HEK293 (cell line): ENCODE measurements at regions not wholly inside any gene's neighbourhood (a gene's known extent, or its start where the extent isn't known, plus 50 kb on each side); places are given as distances from the start of the nearest gene placed in this dataset.

ENCODE experiments used
- PRDM2 ChIP-seq: fragments of 450-650 bp; formaldehyde crosslinking; IDR thresholded peaks from 2 replicates; pipeline ENCODE4 v1.5.1; 2016; ENCODE audit warnings: missing biosample characterization, missing genetic modification characterization, borderline replicate concordance
- SETDB1 ChIP-seq: IDR thresholded peaks from one replicate; pipeline ENCODE4 v1.6.1; 2017; ENCODE audit warnings: mild to moderate bottlenecking, low read length, moderate library complexity, mixed read lengths; ENCODE audit not compliant: insufficient read length
- ZFP41 ChIP-seq: fragments of 450-650 bp; formaldehyde crosslinking; IDR thresholded peaks from 2 replicates; pipeline ENCODE4 v1.5.1; 2016; ENCODE audit warnings: missing biosample characterization, missing genetic modification characterization, borderline replicate concordance
- ZNF138 ChIP-seq: fragments of 450-650 bp; formaldehyde crosslinking; IDR thresholded peaks from 2 replicates; pipeline ENCODE4 v1.5.1; 2016; ENCODE audit warnings: missing biosample characterization, missing genetic modification characterization, borderline replicate concordance
- ZNF629 ChIP-seq: fragments of 450-650 bp; formaldehyde crosslinking; IDR thresholded peaks from 2 replicates; pipeline ENCODE4 v1.5.1; 2017; ENCODE audit warnings: missing biosample characterization, missing genetic modification characterization
- ZNF639 ChIP-seq: fragments of 450-650 bp; formaldehyde crosslinking; IDR thresholded peaks from 2 replicates; pipeline ENCODE4 v1.5.1; 2016; ENCODE audit warnings: missing biosample characterization, missing genetic modification characterization
- TF ChIP-seq, protein P1 (sequence below): fragments of 450-650 bp; formaldehyde crosslinking; IDR thresholded peaks from 2 replicates; pipeline ENCODE4 v1.5.1; 2016; ENCODE audit warnings: missing biosample characterization, missing genetic modification characterization
- TF ChIP-seq, protein P2 (sequence below): fragments of 450-650 bp; formaldehyde crosslinking; IDR thresholded peaks from 2 replicates; pipeline ENCODE4 v1.5.1; 2016; ENCODE audit warnings: missing biosample characterization, missing genetic modification characterization
- TF ChIP-seq, protein P3 (sequence below): fragments of 450-650 bp; formaldehyde crosslinking; IDR thresholded peaks from 2 replicates; pipeline ENCODE4 v1.5.1; 2016; ENCODE audit warnings: missing biosample characterization, missing genetic modification characterization

- TF ChIP-seq ZNF639 (tag by site-specific recombination) (no peak), ZNF138 (tag by site-specific recombination) (no peak), SETDB1 (no peak), PRDM2 (tag by site-specific recombination) (no peak), ZNF629 (tag by site-specific recombination) (no peak), ZFP41 (tag by site-specific recombination) (no peak)
- TF ChIP-seq, protein P1, sequence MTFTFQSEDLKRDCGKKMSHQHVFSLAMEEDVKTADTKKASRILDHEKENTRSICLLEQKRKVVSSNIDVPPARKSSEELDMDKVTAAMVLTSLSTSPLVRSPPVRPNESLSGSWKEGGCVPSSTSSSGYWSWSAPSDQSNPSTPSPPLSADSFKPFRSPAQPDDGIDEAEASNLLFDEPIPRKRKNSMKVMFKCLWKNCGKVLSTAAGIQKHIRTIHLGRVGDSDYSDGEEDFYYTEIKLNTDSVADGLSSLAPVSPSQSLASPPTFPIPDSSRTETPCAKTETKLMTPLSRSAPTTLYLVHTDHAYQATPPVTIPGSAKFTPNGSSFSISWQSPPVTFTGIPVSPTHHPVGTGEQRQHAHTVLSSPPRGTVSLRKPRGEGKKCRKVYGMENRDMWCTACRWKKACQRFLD = no peak
- TF ChIP-seq, protein P2, sequence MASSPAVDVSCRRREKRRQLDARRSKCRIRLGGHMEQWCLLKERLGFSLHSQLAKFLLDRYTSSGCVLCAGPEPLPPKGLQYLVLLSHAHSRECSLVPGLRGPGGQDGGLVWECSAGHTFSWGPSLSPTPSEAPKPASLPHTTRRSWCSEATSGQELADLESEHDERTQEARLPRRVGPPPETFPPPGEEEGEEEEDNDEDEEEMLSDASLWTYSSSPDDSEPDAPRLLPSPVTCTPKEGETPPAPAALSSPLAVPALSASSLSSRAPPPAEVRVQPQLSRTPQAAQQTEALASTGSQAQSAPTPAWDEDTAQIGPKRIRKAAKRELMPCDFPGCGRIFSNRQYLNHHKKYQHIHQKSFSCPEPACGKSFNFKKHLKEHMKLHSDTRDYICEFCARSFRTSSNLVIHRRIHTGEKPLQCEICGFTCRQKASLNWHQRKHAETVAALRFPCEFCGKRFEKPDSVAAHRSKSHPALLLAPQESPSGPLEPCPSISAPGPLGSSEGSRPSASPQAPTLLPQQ (tag by site-specific recombination) = no peak
- TF ChIP-seq, protein P3, sequence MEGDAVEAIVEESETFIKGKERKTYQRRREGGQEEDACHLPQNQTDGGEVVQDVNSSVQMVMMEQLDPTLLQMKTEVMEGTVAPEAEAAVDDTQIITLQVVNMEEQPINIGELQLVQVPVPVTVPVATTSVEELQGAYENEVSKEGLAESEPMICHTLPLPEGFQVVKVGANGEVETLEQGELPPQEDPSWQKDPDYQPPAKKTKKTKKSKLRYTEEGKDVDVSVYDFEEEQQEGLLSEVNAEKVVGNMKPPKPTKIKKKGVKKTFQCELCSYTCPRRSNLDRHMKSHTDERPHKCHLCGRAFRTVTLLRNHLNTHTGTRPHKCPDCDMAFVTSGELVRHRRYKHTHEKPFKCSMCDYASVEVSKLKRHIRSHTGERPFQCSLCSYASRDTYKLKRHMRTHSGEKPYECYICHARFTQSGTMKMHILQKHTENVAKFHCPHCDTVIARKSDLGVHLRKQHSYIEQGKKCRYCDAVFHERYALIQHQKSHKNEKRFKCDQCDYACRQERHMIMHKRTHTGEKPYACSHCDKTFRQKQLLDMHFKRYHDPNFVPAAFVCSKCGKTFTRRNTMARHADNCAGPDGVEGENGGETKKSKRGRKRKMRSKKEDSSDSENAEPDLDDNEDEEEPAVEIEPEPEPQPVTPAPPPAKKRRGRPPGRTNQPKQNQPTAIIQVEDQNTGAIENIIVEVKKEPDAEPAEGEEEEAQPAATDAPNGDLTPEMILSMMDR = no peak
These were observed 562.8 kb downstream of the UTRN start for GRCh38 chr6:144847916-144848315.
